SHP77 (cell line): ENCODE measurements at regions not wholly inside any gene's neighbourhood (a gene's known extent, or its start where the extent isn't known, plus 50 kb on each side); places are given as distances from the start of the nearest gene placed in this dataset.
A peak's percentile ranks its signal among the peaks of the same experiment; 100 is the strongest.

Experiments
- DNase-seq, 2 experiments: peaks; one replicate each; lab custom pipeline; 2025; lab: John Stamatoyannopoulos, UW

DNA sequence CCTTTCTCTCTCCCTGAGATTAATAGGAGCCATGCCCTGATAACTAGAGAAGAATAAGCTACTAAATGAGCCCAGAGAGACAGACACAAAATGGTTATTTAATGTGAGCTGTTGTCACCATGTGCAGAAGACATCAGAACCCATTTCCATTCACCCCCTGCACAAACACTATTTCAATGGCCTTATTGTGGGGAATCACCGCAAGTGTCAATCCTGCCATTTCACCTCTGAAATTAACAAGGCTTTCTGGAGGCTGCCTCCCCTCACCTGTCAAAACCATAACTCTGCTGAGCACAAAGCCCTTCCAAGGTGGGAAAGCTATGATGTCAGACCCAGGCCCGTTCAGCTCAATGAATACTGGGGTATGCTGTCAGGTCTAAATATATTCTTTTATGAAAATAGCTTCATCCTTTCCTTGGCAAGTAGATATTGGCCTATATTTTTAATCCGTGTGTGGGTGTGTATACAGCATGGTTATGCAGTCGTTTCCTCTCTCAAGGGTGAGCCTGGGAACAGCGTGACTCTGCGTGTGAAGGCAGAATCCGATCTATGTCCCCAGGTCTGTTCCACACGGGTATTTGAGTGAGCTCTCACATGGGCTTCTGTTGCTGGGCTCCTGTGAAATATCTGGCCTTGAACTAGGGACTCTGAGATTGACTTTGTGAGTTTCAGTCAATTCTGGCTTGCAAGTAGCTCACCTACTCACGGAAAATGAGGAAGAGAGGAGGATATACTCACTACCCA, 266.3 kb downstream of the FBXW7 start:
- DNase-seq = no peak

DNA sequence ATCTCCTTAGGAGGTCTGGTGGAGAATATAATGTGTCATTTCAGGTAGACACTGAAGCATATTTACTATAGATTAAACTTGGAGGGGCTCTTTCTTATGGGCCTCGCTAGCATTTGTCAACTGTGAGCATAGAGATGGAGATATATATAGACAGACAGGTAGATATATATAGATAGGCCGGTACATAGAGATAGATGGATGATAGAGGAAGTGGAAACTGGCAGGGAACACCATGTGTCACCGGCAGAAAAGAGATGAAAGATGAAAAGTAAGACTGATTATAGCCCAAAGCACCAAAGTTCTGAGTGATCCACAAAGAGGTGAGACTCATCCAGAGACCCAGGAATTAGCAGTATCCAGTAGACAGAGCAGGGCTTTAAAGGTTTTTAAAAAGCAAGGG, 268.1 kb downstream of the FBXW7 start:
- no peak for DNase-seq

DNA sequence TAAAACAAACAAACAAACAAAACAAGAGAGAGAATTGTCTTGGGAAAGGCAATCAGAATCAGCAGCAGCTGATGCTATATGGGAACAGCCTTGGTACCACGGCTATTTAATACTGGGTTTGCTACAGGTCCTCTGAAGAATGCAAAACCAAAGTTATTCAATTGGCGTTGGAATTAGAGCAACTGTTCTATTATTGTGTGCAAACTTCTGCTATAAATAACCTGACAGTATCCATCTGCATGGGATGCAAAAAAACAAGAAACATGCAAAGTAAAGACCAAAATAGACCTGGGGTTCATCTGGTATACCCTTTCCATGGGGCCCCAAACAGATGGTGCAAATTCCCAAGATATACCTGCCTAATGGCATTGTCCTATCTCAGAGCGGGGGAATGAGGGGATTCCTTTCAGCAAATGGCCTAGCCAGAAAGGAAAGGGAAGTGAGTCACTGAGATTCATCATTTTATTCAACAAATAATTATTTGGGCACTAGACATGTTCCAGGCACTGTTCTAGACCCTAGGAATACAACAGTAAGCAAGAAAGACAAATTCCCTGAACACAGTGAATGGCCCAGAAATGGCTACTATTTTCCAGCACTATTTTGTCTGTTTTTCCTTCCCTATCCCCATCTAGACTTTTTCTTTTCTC, 268.9 kb downstream of the FBXW7 start:
- no peak for DNase-seq

DNA sequence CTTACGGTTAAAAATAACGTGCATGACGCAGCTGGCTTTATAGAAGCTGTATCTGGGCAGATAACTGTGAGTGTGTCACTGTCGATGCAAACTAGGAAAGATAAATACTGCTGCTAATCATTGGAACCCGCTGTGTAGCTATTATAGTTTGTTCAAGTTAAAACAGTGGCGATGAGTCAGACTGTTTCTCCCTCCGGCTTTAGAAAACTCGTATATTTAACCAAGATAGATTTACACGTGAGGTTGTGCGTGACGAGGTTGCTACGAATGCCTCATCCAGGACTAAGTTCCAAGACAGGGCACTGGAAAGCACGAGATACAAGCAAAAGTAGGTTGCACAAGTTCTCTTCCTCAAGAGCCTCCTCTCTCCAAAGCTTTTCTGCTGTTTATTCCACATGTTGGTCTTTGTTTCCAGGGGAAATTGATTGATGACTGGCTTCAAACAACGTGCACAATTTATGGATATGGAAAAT, 270.7 kb downstream of the FBXW7 start:
- peak; percentile 8 to 15 for DNase-seq

DNA sequence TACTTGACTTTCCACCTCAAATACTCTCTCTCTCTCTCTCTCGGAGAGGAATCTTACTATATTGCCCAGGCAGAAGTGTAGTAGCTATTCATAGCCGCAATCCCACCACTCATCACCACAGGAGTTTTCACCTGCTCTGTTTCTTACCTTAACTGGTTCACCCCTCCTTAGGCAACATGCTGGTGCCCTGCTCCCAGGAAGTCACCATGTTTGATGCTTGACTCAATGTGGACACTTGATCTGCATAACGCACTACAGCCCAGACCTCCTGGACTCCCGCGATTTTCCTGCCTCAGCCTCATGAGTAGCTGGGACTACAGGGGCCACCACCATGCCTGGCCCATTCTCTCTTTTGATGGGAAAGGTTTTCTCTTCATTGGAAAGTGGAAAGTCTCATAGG, 271.8 kb downstream of the FBXW7 start:
- DNase-seq = peak; percentile 1 to 24

DNA sequence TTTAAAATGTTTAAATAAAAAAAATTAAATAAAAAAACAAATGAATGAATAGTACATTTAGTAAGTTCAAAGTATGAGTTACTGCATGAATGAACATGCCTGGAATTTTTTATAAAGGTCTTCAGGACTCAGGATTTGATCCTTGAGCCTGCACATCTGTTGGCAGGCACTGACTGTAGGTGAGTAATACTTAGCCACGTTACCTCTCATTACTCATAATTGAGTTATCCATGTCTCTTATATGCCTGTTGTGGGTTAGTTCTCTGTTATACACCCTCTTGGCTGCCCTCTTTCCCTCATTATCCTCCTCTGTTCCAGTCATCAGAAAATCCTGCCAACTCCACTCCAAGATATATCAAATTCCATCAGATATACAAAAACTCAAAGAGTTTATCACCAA, 276.0 kb downstream of the FBXW7 start:
- no peak for DNase-seq

DNA sequence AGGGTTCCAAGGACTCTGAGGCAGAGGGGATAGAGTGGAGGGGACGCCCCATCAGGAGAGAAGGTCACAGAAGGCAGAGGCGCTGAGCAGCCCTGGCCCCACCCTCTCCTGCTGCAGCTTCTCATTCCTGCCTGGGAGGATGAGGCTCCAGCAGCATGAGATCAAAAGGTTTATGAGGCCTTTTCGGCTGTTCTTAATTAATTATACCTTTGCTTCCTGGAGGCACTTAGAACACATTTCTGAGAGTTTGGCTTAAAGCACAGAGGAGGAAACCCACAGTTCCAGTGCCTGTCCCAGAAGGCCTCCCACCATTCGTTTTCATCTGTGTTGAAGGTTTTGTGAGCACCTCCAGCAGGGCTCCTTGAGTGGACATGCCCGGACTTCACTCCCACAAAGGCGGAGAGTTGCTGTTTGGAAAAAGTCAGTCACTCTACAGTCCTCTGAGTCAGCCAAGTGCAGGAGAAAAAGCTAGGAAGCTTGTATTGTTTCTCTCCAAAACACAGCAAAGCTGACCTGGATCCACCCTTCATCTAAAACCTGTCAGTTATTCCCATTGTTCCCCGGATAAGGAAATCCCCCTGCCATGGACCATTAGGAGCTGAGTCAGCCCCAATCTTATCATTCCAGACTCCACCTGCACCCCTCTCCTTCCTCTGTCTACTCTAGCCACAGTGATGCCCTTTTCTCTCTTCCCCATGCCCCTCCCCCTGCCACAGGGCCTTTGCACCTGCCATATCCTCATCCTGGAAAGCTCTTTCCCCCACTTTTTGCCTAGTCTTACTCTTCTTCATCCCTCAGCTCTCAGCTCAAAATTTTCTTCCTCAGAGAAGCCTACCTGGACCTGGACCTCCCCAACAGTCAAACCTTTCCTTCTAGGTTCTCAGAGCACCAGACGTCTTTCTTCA, 276.8 kb downstream of the FBXW7 start:
- no peak for DNase-seq

DNA sequence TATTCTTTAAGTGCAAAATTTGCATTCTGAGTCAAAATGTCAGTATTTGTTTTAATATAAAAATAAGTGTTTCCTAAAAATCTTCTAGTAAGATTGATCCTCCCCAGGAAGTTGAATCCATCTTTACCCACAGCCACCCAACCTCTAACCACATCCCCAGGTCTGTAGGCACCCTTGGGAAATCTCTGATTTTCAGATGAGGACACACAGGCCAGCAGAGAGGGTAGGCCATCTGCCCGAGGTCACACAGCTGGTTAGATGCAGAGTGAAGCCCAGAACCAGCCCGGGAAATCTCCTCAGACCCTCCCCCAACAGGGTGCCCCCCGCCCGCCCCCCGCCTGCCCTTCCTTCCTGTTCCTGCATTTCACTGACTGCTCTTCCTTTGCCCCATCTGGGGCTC, 277.5 kb downstream of the FBXW7 start:
- no peak for DNase-seq

DNA sequence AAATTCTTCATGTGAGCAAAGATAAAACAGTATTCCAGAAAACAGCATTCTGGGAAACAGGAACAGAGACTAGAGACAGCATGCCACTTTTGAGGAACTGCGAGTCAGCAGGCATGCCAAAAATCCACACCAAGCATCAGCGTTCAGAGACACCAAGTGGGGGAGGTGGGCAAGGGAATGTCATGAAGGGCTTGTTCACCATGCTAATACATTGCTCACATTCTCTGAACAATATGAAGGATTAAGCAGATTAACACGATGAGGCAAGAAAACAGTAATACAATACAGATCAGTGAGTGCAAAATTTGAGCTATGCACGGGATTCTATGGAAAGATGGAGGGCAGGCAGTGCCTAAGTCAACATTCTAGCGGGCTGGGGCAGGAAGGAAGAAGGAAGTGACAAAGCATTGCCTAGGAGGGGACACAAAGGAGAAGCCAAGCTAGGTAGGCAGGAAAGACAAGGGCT, 278.3 kb downstream of the FBXW7 start:
- DNase-seq = no peak

DNA sequence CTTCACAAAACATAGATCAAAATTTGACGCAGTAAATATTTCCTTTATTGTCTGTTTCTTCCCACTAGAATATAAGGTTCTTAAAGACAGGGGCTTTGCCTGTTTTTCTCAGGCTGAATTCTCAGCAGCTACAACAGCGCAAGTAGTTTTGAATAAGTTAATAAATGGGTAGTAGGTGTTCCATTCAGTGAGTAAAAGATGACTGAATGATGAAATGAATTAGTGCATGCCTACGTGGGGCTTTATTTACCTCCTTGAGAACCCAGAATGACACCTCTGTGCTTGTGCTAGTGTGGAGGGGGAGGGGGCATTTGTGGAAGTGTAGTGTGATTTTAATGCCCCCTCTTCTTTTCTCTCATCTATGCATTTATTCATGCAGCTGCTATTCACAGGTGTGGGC, 278.9 kb downstream of the FBXW7 start:
- no peak for DNase-seq

DNA sequence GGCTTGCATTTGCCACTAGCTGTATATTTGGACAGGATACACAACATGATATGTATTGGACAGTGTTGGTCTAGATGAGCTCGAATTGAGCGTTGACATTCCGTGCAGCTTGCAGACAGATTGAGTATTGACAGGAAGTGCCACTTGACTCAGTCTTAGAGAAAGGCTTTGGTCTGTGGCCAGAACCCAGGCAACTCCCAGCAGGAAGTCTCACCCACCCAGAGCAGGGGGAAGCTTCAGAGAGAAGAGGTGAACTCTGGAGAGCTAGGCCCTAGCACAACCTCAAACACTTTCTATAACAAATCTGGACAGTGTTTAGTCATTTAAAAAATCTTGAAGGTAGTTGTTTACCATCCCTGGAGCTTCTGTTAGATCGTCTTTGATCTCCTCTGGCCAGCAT, 280.5 kb downstream of the FBXW7 start:
- peak; percentile 29 to 52 for DNase-seq

DNA sequence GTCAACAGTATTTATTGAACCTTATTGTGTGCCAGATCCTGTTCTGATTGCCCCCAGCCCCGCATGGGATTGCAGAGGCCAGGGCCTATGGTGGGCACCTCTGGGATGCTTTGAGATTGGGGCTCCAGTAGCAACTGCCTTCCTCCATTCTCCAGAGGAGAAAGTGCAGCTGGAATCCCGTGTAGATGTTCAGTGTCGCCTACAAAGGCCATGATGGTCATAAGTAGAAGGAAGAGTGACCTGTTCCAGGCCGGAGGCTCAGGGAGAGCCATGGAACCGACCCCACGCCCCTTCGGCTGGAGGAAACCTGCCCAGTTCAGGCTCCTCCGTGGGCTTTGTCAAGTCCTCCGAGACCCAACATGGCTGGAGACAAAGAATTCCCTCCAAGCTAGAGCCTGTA, 287.5 kb downstream of the FBXW7 start:
- no peak for DNase-seq

DNA sequence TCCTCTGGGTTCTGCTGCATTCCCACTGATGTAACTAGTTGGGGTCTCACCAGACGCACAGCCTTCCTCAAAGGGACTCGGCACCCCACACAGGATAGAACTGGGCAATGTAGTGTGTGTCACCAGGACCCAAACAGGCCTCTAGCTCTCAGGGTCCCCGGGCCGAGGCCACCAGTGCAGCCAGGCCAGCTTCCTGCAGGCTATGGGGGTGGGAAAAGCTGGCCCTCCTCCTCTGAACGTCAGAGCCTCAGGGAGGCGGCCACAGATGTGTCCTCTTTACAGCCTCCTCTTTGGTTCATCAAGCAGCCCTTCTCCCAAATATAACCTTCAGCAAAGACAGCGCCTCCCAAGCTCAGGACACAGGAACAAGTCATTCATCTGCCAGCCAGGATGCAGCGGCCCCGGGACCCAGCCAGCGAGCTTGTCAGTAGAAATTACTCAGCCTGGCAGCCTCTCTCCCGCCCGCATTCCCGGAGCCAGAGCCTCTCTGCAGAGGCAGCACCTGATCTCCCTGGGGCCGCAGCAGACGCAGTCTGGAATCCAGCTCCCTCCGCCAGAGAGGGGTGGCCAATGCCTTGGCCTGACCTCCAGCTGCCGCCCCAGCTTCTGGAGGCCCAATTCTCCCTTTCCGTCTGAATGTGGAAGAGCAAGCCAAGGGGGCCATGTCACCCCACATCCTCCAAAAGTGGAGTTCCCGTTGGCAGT, 288.5 kb downstream of the FBXW7 start:
- no peak for DNase-seq

DNA sequence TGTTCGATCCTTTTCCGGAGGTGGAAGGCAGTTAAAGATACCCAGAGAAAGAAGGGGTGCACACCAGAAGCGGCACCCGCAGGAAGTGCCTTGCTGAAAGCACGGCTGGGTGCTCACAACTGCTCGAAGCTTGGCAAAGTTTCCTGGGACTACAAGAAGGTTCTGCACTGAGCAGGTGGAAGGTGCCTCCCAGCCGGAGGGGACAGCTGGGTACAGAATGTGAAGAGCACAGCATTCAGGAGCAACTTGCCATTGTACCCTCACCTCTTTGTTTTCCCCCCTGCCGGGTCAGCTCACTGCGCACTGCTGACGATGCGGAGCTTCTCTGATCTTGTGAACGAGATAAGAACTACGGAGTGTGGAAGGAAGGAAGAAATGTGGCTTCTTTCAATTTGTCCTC, 289.2 kb downstream of the FBXW7 start:
- no peak for DNase-seq

DNA sequence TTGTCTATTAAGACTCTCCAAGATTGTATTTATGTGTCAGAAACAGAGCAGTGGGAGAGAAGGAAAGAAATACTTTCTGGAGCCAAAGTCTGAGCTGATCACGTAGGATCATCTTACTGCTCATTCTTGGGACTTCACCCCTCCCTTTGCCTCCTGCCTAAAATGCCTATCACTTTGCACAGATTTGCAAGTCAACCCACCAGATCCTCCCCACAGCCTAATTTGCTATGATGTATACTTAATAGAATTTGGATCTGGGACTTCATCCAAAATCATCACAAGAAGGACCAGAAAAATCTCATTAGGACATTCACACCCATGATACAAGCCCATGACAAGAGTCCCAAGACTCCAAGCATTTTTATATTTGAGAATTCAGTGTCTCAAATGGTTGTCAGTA, 290.2 kb downstream of the FBXW7 start:
- DNase-seq = no peak

DNA sequence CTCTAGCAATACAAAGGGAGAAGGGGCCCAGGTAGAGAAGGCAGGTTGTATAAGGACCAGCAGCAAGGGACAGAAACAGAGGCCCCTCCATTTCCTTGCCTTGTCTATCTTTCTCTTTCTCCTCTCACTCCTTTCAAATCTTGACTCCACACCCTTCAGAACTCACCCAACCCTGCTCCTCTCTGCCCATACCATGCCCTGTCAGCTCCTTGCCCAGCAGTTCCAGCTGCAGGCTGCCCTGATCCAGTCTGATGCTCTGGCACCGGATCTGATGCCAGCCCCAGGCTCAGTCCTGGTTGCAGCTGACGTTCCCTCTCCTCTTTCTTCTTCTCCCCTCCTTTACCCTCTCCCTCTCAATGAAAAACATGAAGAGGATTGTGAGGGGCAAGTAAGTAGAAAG, 291.2 kb downstream of the FBXW7 start:
- DNase-seq = no peak

DNA sequence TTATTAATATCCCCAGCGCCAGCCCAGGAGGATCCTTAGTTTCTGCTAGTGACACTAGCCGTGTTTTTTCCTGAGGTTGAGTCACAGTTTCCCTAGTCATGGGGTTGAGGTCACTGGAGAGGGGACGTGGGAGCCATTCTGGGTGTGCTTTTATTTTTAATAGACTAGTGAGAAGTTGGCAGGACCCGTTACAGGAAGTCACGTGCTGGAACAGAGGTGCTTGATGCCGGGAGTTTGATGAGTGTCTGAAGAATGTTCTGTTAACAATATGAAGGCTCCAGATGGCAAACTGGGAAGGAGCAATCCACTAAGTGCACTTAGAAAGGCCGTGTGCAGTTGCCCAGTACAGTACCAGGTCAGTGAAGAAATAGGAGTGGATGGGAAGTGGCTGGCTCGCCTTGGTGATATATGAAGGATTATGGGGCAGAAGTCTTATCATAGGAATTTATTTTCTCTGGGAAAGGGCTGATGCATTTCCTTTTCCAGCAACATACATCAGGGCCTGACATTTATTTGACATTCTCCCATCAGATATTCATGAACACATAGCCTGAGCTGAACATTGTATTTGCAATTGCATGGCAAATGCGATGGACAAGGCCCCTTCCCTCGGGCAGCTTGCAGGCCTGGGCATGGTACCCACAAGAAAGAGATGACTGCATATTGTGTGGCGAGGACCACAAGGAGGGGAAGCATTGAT, 291.8 kb downstream of the FBXW7 start:
- no peak for DNase-seq

DNA sequence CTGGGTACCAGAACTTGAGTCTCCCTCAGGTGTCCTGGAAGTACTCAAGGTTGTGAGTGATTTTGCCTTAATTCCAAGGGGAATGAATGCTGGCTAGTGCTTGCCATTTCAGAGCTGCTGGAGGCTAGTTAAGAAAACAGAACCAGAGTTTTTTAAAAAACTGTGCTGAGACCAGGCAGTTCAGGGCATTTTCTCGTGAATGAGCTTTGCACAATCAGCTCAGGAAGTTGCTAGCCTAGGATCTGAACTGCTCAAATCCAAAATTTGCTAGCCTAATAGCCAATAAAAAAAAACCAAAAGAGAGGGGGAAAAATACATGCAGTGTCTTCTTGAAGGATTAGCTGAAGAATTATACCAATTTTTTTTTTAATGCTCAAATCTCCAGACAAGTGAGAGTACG, 292.7 kb downstream of the FBXW7 start:
- no peak for DNase-seq

DNA sequence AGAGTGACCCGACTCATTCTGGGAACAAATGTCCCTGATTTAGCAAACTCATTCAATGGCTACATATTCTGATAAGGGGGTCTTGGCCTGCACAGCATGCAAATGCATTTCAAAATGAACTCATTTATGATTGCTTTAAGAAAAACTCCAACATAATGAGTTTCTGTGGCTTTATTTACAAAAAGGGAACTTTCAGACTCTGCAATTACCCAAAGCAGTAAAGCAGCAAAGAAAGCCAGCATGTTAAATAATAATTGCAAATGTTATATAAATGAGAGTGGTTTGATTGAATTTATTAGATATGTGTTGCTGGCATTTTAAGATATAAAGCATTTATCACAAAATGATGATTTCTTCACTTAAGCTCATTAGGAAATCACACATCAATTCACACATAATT, 295.7 kb downstream of the FBXW7 start:
- DNase-seq = no peak

DNA sequence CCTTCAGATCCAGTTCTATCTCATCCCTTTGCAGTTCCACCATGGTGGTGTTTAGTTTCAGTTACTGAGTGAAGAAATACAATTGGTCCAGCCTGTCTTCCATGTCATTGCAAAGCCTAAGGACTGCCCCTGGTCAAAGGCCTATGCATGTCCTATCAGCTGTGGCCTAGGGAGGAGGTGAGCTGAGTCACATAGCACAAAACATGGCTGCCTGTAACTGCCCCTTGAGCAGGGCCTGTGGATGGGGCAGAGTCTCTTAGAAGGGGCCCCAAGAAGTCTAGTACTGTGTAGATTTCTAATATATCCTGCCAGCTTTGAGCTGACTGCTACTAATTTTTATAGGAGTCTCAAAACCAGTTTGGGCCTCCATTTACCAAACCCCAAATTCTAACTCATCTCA, 296.7 kb downstream of the FBXW7 start:
- DNase-seq = no peak

DNA sequence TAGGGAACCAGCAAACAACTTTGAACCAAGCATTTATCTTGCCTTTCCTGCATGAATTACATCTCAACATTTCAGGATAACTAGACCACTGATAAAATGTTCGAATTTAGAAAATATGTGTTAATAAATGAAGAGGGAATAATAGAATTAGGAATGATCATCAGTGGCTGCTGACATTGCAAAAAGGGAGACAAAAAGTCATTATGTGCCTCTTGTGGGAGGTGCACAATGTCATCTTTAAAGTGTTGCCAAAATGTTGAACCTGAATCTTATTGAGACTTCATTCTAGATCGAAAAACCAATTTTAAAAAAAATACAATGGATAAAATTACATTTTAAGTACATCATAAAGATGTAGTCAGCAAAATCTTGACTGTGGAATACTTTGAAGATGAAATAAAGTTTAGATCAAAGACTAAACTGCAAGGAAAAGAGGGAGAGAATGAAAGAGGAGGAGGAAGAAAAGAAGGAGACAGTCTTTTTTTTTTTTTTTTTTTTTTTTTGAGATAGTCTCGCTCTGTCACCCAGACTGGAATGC, 299.3 kb downstream of the FBXW7 start:
- no peak for DNase-seq
